GM12892 (cell line): ENCODE measurements at regions not wholly inside any gene's neighbourhood (a gene's known extent, or its start where the extent isn't known, plus 50 kb on each side); places are given as distances from the start of the nearest gene placed in this dataset.

Experiments
- POLR2A ChIP-seq: IDR thresholded peaks from 2 replicates; pipeline ENCODE4 v1.6.1; 2011; ENCODE audit warnings: low read depth, low read length, control low read depth
- POLR2AphosphoS5 ChIP-seq: IDR thresholded peaks from 2 replicates; pipeline ENCODE4 v1.6.1; 2011; ENCODE audit warnings: low read depth, low read length, control low read depth
- TAF1 ChIP-seq: IDR thresholded peaks from 2 replicates; pipeline ENCODE4 v1.6.1; 2011; ENCODE audit warnings: low read depth, mild to moderate bottlenecking, control low read depth, low read length, borderline replicate concordance

GRCh38 chr9:118418887-118419565 is 714.8 kb downstream of the TLR4 start:
- no peak for TF ChIP-seq TAF1
- TF ChIP-seq POLR2AphosphoS5, result no peak
- no peak for TF ChIP-seq POLR2A
